ENCODE measurements at regions not wholly inside any gene's neighbourhood (a gene's known extent, or its start where the extent isn't known, plus 50 kb on each side); places are given as distances from the start of the nearest gene placed in this dataset.

DNA sequence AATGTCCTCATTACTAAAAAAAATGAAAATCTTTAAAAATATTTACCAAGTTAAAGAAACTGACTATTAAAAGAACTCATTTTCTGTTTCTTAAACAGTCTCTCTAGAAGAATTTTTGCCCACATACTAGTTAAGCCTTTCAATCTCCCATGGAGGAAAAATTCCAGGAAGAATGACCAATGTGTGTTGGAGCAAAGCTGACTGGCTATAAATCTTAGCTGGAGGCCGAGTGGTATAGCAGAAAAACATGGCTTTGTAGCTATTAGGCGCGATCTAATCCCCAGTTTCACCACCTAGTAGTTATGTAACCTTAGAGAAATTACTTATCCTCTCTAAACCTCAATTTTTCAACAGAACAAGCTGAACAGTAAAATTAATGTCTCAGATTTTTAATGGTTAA is 135.5 kb upstream of the PRLR start:
- H3K27ac Mint-ChIP-seq (ENCODE audit: unreplicated experiment): no peak overlapping the region
- no peaks in the 10 kb centered on the region for H3K9me3 Mint-ChIP-seq
- H3K36me3 Mint-ChIP-seq (ENCODE audit: low read depth): no peaks in the 10 kb centered on the region
- H3K27me3 Mint-ChIP-seq (ENCODE audit: low read depth): no peaks in the 10 kb centered on the region
- DNase-seq (ENCODE audit: low read depth, low spot score): no peak
- TF ChIP-seq, protein P1, sequence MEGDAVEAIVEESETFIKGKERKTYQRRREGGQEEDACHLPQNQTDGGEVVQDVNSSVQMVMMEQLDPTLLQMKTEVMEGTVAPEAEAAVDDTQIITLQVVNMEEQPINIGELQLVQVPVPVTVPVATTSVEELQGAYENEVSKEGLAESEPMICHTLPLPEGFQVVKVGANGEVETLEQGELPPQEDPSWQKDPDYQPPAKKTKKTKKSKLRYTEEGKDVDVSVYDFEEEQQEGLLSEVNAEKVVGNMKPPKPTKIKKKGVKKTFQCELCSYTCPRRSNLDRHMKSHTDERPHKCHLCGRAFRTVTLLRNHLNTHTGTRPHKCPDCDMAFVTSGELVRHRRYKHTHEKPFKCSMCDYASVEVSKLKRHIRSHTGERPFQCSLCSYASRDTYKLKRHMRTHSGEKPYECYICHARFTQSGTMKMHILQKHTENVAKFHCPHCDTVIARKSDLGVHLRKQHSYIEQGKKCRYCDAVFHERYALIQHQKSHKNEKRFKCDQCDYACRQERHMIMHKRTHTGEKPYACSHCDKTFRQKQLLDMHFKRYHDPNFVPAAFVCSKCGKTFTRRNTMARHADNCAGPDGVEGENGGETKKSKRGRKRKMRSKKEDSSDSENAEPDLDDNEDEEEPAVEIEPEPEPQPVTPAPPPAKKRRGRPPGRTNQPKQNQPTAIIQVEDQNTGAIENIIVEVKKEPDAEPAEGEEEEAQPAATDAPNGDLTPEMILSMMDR (conservative IDR thresholded peaks at IDR 0.05): no peak
- no peak overlapping the region for H3K4me3 Mint-ChIP-seq
- peaks cover 7% of the 10 kb centered on the region for H3K4me1 Mint-ChIP-seq

GRCh38 chr5:35364350-35364749 is 134.1 kb upstream of the PRLR start:
- H3K4me1 Mint-ChIP-seq: no peaks in the 10 kb centered on the region

DNA sequence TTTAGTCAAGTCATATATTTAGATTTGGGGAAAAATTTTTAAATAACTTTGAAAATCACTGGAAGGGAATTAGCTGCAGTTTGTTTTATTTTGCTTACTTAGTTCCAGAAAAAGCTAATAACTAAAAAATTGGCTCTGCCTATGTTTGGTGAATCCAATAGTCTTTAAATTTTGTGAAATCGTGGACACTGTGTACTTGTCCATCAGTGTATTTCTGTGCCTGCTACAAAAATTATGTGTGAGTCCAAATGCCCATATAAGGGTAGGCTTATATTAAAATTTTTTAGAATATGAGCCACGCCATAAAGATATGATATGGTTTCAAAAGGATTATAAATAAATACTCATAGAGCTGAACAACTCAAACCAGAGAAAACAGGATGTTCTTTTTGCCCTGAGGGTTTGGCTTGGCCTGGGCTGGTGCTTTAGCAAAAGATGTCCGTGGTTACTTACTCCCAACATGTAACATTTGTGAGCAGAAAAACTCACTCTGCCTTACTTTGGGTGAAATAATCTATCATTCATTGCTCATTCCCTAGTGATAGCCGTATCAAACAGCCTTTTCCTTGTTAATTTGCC is 133.2 kb upstream of the PRLR start:
- TF ChIP-seq, protein P1 (conservative IDR thresholded peaks at IDR 0.05): no peak
- Mint-ChIP-seq H3K27me3 (ENCODE audit: low read depth) (no peaks in the 10 kb centered on the region), H3K27ac (ENCODE audit: unreplicated experiment) (no peak overlapping the region), H3K4me3 (no peak overlapping the region), H3K36me3 (ENCODE audit: low read depth) (no peaks in the 10 kb centered on the region), H3K4me1 (no peaks in the 10 kb centered on the region), H3K9me3 (no peaks in the 10 kb centered on the region)
- DNase-seq (ENCODE audit: low read depth, low spot score): no peak

More at GRCh38 chr5:35364350-35364749, 134.1 kb upstream of the PRLR start:
- Mint-ChIP-seq H3K9me3 (no peaks in the 10 kb centered on the region), H3K27me3 (ENCODE audit: low read depth) (no peaks in the 10 kb centered on the region), H3K36me3 (ENCODE audit: low read depth) (no peaks in the 10 kb centered on the region), H3K27ac (ENCODE audit: unreplicated experiment) (no peak overlapping the region), H3K4me3 (no peak overlapping the region)
- DNase-seq (ENCODE audit: low read depth, low spot score): no peak
- TF ChIP-seq, protein P1 (conservative IDR thresholded peaks at IDR 0.05): no peak

DNA sequence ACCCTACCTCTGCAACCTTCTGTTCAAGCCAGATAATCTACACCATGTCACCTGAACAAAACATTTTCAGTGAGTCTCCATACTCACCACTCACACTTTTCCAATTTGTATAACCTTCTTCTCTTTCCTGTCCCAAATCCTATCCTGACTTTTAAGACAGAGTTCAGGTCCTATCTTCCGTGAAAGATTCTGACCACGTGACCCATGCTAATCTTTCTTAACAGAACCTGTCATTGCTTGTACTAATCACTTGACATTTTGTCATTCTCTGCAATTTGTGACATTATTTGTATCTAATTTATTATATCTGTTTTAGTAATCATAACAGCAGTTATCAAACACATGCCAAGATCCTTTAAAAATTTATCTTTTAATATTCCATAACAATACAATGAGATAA is 132.5 kb upstream of the PRLR start:
- no peaks in the 10 kb centered on the region for H3K4me1 Mint-ChIP-seq
- no peak overlapping the region for H3K4me3 Mint-ChIP-seq
- no peaks in the 10 kb centered on the region for H3K9me3 Mint-ChIP-seq
- TF ChIP-seq, protein P1 (conservative IDR thresholded peaks at IDR 0.05): no peak
- no peaks in the 10 kb centered on the region for H3K27me3 Mint-ChIP-seq (ENCODE audit: low read depth)
- H3K36me3 Mint-ChIP-seq (ENCODE audit: low read depth): no peaks in the 10 kb centered on the region
- no peak overlapping the region for H3K27ac Mint-ChIP-seq (ENCODE audit: unreplicated experiment)
- no peak for DNase-seq (ENCODE audit: low read depth, low spot score)

DNA sequence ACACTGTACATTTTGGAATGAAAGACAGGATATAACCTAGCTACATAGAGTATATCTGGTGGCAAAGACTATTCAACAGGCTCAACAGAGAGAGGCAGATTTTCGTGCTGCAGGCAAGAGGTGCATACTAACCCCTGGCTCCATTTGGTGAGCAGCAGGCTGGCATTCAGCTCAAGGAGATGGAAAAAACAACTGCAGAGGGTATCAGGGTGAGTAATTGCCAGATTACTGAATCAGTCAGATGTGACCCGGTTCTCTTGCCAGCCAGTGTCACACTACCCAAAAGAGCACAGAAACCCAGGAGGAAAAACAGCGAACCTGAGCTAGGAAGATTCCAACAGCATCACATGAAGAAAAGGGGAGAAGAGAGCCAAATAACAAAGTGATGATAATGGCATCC is 130.4 kb upstream of the PRLR start:
- DNase-seq (ENCODE audit: low read depth, low spot score): no peak
- Mint-ChIP-seq H3K36me3 (ENCODE audit: low read depth) (no peaks in the 10 kb centered on the region), H3K27me3 (ENCODE audit: low read depth) (no peaks in the 10 kb centered on the region), H3K27ac (ENCODE audit: unreplicated experiment) (no peak overlapping the region), H3K4me1 (no peaks in the 10 kb centered on the region), H3K9me3 (no peaks in the 10 kb centered on the region), H3K4me3 (no peak overlapping the region)
- TF ChIP-seq, protein P1 (conservative IDR thresholded peaks at IDR 0.05): no peak
